ENCODE measurements at regions not wholly inside any gene's neighbourhood (a gene's known extent, or its start where the extent isn't known, plus 50 kb on each side); places are given as distances from the start of the nearest gene placed in this dataset.

DNA sequence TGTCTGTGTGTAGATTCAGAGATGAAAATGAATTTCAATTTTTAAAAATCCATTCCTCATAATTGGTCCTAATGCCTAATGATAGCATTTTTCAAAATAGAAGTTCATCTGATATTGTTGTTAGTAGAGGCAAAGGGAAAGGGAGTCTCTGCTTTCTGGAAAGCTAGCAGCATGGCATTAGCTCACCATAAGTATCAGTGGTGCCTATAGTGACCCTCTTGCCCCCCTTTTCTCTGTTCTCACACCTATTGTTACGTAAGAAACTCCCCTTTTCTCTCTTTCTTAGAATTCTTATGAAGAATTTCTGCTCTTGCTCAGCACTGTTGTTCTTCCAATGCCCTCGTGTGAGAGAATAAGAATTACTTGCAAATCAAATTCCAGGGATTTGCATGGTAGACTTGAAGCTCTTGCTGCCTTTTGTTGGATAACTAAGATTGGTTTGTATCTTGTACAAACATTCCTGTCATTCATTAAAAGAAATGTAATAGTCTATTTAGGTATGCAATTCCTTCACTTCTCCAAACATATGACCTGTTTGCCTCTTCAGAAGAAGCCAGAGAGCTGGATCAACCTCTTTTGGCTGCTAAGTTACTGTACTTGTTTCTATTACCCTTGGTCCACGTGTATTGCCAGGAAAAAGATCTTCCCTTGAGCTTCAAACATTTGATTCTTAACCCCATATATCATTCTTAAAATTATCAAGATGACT, 69.2 kb upstream of the MAGI3 start:
- Histone ChIP-seq H3K4me1 (no peaks in the 10 kb centered on the region), H3K4me2 (ENCODE audit: low read length) (no peak overlapping the region), H3K9me3 (ENCODE audit: control insufficient read depth, low read length) (no peaks in the 10 kb centered on the region), H3K79me2 (no peaks in the 10 kb centered on the region), H3K36me3 (ENCODE audit: control insufficient read depth, insufficient read depth, low read length) (no peaks in the 10 kb centered on the region), H3K4me3 (ENCODE audit: low read depth, low read length) (no peak overlapping the region), H3K27me3 (ENCODE audit: control insufficient read depth, insufficient read depth, low read length) (no peaks in the 10 kb centered on the region), H2AFZ (no peak overlapping the region), H3K9ac (no peak overlapping the region), H3K27ac (no peak overlapping the region)
- TF ChIP-seq, protein P1, sequence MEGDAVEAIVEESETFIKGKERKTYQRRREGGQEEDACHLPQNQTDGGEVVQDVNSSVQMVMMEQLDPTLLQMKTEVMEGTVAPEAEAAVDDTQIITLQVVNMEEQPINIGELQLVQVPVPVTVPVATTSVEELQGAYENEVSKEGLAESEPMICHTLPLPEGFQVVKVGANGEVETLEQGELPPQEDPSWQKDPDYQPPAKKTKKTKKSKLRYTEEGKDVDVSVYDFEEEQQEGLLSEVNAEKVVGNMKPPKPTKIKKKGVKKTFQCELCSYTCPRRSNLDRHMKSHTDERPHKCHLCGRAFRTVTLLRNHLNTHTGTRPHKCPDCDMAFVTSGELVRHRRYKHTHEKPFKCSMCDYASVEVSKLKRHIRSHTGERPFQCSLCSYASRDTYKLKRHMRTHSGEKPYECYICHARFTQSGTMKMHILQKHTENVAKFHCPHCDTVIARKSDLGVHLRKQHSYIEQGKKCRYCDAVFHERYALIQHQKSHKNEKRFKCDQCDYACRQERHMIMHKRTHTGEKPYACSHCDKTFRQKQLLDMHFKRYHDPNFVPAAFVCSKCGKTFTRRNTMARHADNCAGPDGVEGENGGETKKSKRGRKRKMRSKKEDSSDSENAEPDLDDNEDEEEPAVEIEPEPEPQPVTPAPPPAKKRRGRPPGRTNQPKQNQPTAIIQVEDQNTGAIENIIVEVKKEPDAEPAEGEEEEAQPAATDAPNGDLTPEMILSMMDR (IDR thresholded peaks at IDR 0.05): no peak

DNA sequence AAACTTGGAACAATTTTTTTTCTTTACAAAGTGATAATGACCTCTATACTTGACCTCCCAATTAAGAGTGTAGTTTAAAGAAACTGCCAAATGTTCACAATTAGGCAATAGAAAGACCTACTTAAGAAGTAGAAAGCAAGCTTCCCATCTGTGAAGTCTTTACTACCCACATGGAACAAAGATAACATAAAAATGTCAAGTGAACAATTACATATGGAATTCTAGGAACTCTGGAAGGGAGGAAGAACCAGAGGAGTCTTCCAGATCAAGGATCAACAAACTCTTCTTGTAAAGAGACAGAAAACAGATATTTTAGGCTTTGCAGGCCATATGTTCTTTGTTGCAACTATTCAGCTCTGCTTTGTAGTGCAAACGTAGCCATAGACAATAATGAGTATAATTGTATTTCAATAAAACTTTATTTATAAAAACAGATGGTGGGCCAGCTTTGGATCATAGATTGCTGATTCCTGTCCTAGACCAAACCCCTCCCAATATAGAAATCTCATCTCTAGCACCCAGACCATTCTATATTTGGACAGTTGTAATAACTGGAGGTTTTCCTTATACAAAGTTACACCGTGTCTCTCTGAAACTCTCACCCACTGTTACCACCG, 68.4 kb upstream of the MAGI3 start:
- Histone ChIP-seq H3K9me3 (ENCODE audit: control insufficient read depth, low read length) (no peaks in the 10 kb centered on the region), H3K79me2 (no peaks in the 10 kb centered on the region), H3K4me2 (ENCODE audit: low read length) (no peak overlapping the region), H3K4me1 (no peaks in the 10 kb centered on the region), H3K9ac (no peak overlapping the region), H3K4me3 (ENCODE audit: low read depth, low read length) (no peak overlapping the region), H3K27me3 (ENCODE audit: control insufficient read depth, insufficient read depth, low read length) (no peaks in the 10 kb centered on the region), H3K36me3 (ENCODE audit: control insufficient read depth, insufficient read depth, low read length) (no peaks in the 10 kb centered on the region), H3K27ac (no peak overlapping the region), H2AFZ (no peak overlapping the region)
- TF ChIP-seq, protein P1 (IDR thresholded peaks at IDR 0.05): no peak

DNA sequence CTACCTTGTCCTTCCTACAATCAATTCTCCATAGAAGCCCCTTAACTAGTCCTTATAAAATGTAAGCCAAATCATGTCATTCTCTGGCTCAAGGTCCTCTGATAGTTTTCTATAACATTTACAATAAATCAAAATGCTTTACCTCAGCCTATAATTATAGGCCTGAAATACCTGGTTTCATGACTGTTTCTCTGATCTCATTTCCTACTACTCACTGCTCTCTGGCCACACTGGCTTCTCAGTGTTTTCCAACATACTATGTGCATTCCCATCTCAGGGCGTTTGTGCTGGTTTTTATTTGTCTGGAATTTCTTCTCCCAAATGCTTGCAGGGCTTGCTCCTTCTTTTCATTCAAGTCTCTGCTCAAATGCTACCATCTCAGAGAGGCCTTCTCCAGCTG, 67.9 kb upstream of the MAGI3 start:
- TF ChIP-seq, protein P1 (IDR thresholded peaks at IDR 0.05): no peak
- no peaks in the 10 kb centered on the region for H3K79me2 ChIP-seq
- H3K4me2 ChIP-seq (ENCODE audit: low read length): no peak overlapping the region
- H3K9me3 ChIP-seq (ENCODE audit: control insufficient read depth, low read length): no peaks in the 10 kb centered on the region
- no peak overlapping the region for H2AFZ ChIP-seq
- no peak overlapping the region for H3K9ac ChIP-seq
- no peak overlapping the region for H3K27ac ChIP-seq
- H3K4me1 ChIP-seq: no peaks in the 10 kb centered on the region
- H3K4me3 ChIP-seq (ENCODE audit: low read depth, low read length): no peak overlapping the region
- no peaks in the 10 kb centered on the region for H3K36me3 ChIP-seq (ENCODE audit: control insufficient read depth, insufficient read depth, low read length)
- no peaks in the 10 kb centered on the region for H3K27me3 ChIP-seq (ENCODE audit: control insufficient read depth, insufficient read depth, low read length)

DNA sequence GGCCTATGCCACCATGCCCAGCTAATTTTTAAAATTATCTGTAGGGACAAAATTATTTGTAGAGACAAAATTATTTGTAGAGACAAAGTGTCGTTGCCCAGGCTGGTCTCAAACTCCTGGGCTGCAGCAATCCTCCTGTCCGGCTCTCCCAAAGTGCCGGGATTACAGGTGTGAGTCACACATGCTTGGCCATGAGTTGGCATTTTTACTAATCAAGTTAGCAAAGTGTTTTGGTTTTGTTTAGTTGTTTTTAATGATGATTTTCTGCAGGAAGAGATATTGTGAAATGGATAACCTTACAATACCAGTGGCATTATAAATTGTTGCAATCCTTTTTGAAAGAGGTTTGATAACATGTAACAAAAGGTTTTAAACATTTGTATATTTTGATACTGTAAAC, 65.3 kb upstream of the MAGI3 start:
- Histone ChIP-seq H2AFZ (no peak overlapping the region), H3K4me3 (ENCODE audit: low read depth, low read length) (no peak overlapping the region), H3K79me2 (no peaks in the 10 kb centered on the region), H3K9me3 (ENCODE audit: control insufficient read depth, low read length) (no peaks in the 10 kb centered on the region), H3K4me2 (ENCODE audit: low read length) (no peak overlapping the region), H3K4me1 (no peaks in the 10 kb centered on the region), H3K36me3 (ENCODE audit: control insufficient read depth, insufficient read depth, low read length) (no peaks in the 10 kb centered on the region), H3K27ac (no peak overlapping the region), H3K9ac (no peak overlapping the region), H3K27me3 (ENCODE audit: control insufficient read depth, insufficient read depth, low read length) (no peaks in the 10 kb centered on the region)
- TF ChIP-seq, protein P1 (IDR thresholded peaks at IDR 0.05): no peak

DNA sequence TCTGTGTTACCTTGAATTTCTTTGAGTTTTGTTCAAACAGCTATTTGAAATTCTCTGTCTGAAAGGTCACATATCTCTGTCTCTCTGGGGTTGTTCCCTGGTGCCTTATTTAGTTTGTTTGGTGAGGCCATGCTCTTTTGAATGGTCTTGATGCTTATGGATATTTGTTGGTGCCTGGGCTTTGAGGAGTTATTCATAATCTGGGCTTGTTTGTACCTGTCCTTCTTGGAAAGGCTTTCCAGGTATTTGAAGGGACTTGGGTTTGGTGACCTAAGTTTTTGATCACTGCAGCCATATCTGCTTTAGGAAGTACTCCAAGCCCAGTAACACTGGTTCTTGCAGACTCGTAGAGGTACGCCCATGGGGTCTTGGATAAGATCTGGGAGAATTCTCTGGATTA, 63.3 kb upstream of the MAGI3 start:
- Histone ChIP-seq H3K79me2 (no peaks in the 10 kb centered on the region), H3K4me2 (ENCODE audit: low read length) (no peak overlapping the region), H3K4me3 (ENCODE audit: low read depth, low read length) (no peak overlapping the region), H3K27me3 (ENCODE audit: control insufficient read depth, insufficient read depth, low read length) (no peaks in the 10 kb centered on the region), H3K36me3 (ENCODE audit: control insufficient read depth, insufficient read depth, low read length) (no peaks in the 10 kb centered on the region), H3K4me1 (no peaks in the 10 kb centered on the region), H2AFZ (no peak overlapping the region), H3K9me3 (ENCODE audit: control insufficient read depth, low read length) (no peaks in the 10 kb centered on the region), H3K27ac (no peak overlapping the region), H3K9ac (no peak overlapping the region)
- TF ChIP-seq, protein P1 (IDR thresholded peaks at IDR 0.05): no peak
